IMR-90 (cell line): ENCODE measurements at regions not wholly inside any gene's neighbourhood (a gene's known extent, or its start where the extent isn't known, plus 50 kb on each side); places are given as distances from the start of the nearest gene placed in this dataset.

Source experiments
- MAFK ChIP-seq: IDR thresholded peaks from 2 replicates; pipeline ENCODE4 v1.6.1; 2012; ENCODE audit warnings: low read depth, low read length, improper control_type of control experiment
- SMC3 ChIP-seq: fragments of 150-350 bp; IDR thresholded peaks from 2 replicates; pipeline ENCODE4 v1.6.1; 2016; ENCODE audit warnings: low read depth, mild to moderate bottlenecking, antibody characterized with exemption, low read length, moderate library complexity
- TF ChIP-seq, protein P1 (sequence below): conservative IDR thresholded peaks from 2 replicates; pipeline ENCODE4 v1.5.1; 2012; ENCODE audit warnings: mild to moderate bottlenecking, low read depth, low read length, improper control_type of control experiment
- TF ChIP-seq, protein P2 (sequence below): fragments of 150-350 bp; IDR thresholded peaks from 2 replicates; pipeline ENCODE4 v1.6.1; 2017; ENCODE audit warnings: mild to moderate bottlenecking, antibody characterized with exemption, low read length, low read depth

DNA sequence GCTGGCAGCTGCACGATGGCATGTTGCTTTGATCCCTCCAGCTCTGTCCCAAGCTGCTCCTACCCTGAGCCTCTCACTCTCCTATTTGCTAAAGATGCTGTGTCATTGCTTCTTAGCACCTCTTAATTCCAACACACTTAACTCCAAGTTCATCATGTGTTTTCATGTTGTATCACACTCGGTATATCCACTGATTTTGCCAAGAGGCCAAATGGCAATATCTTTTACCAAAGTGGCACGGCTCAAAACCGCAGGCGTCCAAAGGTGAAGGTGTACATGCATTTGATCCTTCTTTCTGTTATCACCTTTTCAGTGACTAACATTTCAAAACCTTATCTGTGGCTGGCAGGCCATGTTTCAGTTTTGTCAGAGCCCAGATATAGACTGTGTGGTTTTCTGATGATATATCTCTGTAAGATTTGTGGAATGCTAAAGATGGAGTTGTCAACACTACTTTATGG, 217.0 kb downstream of the TBX18 start:
- no peak for TF ChIP-seq SMC3
- TF ChIP-seq, protein P1, sequence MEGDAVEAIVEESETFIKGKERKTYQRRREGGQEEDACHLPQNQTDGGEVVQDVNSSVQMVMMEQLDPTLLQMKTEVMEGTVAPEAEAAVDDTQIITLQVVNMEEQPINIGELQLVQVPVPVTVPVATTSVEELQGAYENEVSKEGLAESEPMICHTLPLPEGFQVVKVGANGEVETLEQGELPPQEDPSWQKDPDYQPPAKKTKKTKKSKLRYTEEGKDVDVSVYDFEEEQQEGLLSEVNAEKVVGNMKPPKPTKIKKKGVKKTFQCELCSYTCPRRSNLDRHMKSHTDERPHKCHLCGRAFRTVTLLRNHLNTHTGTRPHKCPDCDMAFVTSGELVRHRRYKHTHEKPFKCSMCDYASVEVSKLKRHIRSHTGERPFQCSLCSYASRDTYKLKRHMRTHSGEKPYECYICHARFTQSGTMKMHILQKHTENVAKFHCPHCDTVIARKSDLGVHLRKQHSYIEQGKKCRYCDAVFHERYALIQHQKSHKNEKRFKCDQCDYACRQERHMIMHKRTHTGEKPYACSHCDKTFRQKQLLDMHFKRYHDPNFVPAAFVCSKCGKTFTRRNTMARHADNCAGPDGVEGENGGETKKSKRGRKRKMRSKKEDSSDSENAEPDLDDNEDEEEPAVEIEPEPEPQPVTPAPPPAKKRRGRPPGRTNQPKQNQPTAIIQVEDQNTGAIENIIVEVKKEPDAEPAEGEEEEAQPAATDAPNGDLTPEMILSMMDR: no peak
- TF ChIP-seq, protein P2, sequence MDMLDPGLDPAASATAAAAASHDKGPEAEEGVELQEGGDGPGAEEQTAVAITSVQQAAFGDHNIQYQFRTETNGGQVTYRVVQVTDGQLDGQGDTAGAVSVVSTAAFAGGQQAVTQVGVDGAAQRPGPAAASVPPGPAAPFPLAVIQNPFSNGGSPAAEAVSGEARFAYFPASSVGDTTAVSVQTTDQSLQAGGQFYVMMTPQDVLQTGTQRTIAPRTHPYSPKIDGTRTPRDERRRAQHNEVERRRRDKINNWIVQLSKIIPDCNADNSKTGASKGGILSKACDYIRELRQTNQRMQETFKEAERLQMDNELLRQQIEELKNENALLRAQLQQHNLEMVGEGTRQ: no peak
- TF ChIP-seq MAFK: no peak
